OCI-LY1 (cell line): ENCODE measurements at regions not wholly inside any gene's neighbourhood (a gene's known extent, or its start where the extent isn't known, plus 50 kb on each side); places are given as distances from the start of the nearest gene placed in this dataset.

Experiments
- H2AFZ ChIP-seq: fragments of 200-600 bp; sonication (generic), shearing (Covaris generic); 2 replicates; pipeline ENCODE4 v1.6.0; 2014; ENCODE audit warnings: antibody characterized with exemption, mild to moderate bottlenecking, low read length
- H3F3A ChIP-seq: fragments of 200-600 bp; sonication (generic), shearing (Covaris generic); 2 replicates; pipeline ENCODE4 v1.6.0; 2014; ENCODE audit warnings: mild to moderate bottlenecking, antibody characterized with exemption, low read length, moderate library complexity; ENCODE audit not compliant: insufficient read depth
- H3K27ac ChIP-seq: fragments of 200-600 bp; sonication (generic); 2 replicates; pipeline ENCODE4 v1.5.1; 2014; ENCODE audit warnings: low read length, mixed run types, mild to moderate bottlenecking, low read depth; ENCODE audit not compliant: poor library complexity, severe bottlenecking
- H3K27me3 ChIP-seq: fragments of 200-600 bp; sonication (generic); 2 replicates; pipeline ENCODE4 v1.6.0; 2014; ENCODE audit warnings: antibody characterized with exemption, mild to moderate bottlenecking, low read length, moderate library complexity; ENCODE audit not compliant: insufficient read depth
- H3K36me3 ChIP-seq: fragments of 200-600 bp; sonication (generic); 2 replicates; pipeline ENCODE4 v1.6.1; 2014; ENCODE audit warnings: mild to moderate bottlenecking, antibody characterized with exemption, low read length, moderate library complexity, mixed read lengths; ENCODE audit not compliant: insufficient read depth
- H3K4me1 ChIP-seq: fragments of 200-600 bp; sonication (generic); 2 replicates; pipeline ENCODE4 v1.5.1; 2014; ENCODE audit warnings: mild to moderate bottlenecking, low read length, moderate library complexity; ENCODE audit not compliant: insufficient read depth, severe bottlenecking
- H3K4me2 ChIP-seq: fragments of 200-600 bp; sonication (generic), shearing (Covaris generic); 2 replicates; pipeline ENCODE4 v1.6.1; 2014; ENCODE audit warnings: low read length
- H3K4me3 ChIP-seq: fragments of 200-600 bp; sonication (generic); 2 replicates; pipeline ENCODE4 v1.5.1; 2014; ENCODE audit warnings: low read length, low read depth, mild to moderate bottlenecking, mixed read lengths; ENCODE audit not compliant: poor library complexity, severe bottlenecking
- H3K79me2 ChIP-seq: fragments of 200-600 bp; shearing (Covaris generic); 2 replicates; pipeline ENCODE4 v1.6.1; 2016; ENCODE audit warnings: mixed run types, low read length, mixed read lengths; ENCODE audit not compliant: insufficient read depth
- H3K9ac ChIP-seq: fragments of 200-600 bp; sonication (generic), shearing (Covaris generic); 2 replicates; pipeline ENCODE4 v1.6.1; 2014; ENCODE audit warnings: mild to moderate bottlenecking, low read length, mixed read lengths
- H3K9me2 ChIP-seq: fragments of 200-600 bp; sonication (generic), shearing (Covaris generic); 2 replicates; pipeline ENCODE4 v1.6.1; 2014; ENCODE audit warnings: low read depth, mild to moderate bottlenecking, low read length, mixed read lengths
- H3K9me3 ChIP-seq: fragments of 200-600 bp; shearing (Covaris generic); 2 replicates; pipeline ENCODE4 v1.6.1; 2014; ENCODE audit warnings: low read length, mixed read lengths
- H4K20me1 ChIP-seq: fragments of 200-600 bp; sonication (generic), shearing (Covaris generic); 2 replicates; pipeline ENCODE4 v1.6.0; 2016; ENCODE audit warnings: mild to moderate bottlenecking, low read length; ENCODE audit not compliant: insufficient read depth
- CTCF ChIP-seq: fragments of 200-600 bp; sonication (generic), shearing (Covaris generic); IDR thresholded peaks from 2 replicates; pipeline ENCODE4 v1.5.1; 2017; ENCODE audit warnings: mild to moderate bottlenecking, antibody characterized with exemption, low read length, moderate library complexity, mixed read lengths
- EZH2 ChIP-seq: fragments of 200-600 bp; sonication (generic), shearing (Covaris generic); IDR thresholded peaks from 2 replicates; pipeline ENCODE4 v1.8.0; 2017; ENCODE audit warnings: borderline replicate concordance, mixed run types, mild to moderate bottlenecking, antibody characterized with exemption, low read length, moderate library complexity, mixed read lengths

GRCh38 chr6:81985191-81985590, 232.7 kb upstream of the TENT5A start:
- H4K20me1 ChIP-seq, result no peaks in the 10 kb centered on the region
- no peaks in the 10 kb centered on the region for H3K36me3 ChIP-seq
- no peak overlapping the region for H3K4me2 ChIP-seq
- no peak overlapping the region for H3K4me3 ChIP-seq
- no peak overlapping the region for H3K9ac ChIP-seq
- no peak overlapping the region for H2AFZ ChIP-seq
- H3F3A ChIP-seq, result no peaks in the 10 kb centered on the region
- H3K27me3 ChIP-seq, result no peaks in the 10 kb centered on the region
- TF ChIP-seq EZH2 (no peak), CTCF (no peak)
- no peaks in the 10 kb centered on the region for H3K79me2 ChIP-seq
- H3K27ac ChIP-seq, result no peak overlapping the region
- H3K9me2 ChIP-seq, result no peaks in the 10 kb centered on the region
- H3K4me1 ChIP-seq, result no peaks in the 10 kb centered on the region
- H3K9me3 ChIP-seq, result no peaks in the 10 kb centered on the region

GRCh38 chr6:81984599-81984998, 232.1 kb upstream of the TENT5A start:
- no peak overlapping the region for H3K9ac ChIP-seq
- no peaks in the 10 kb centered on the region for H4K20me1 ChIP-seq
- no peak overlapping the region for H2AFZ ChIP-seq
- TF ChIP-seq EZH2, result no peak
- TF ChIP-seq CTCF, result no peak
- H3K4me3 ChIP-seq, result no peak overlapping the region
- H3F3A ChIP-seq, result no peaks in the 10 kb centered on the region
- H3K4me1 ChIP-seq, result no peaks in the 10 kb centered on the region
- no peak overlapping the region for H3K27ac ChIP-seq
- no peaks in the 10 kb centered on the region for H3K27me3 ChIP-seq
- H3K36me3 ChIP-seq, result no peaks in the 10 kb centered on the region
- no peaks in the 10 kb centered on the region for H3K9me2 ChIP-seq
- H3K9me3 ChIP-seq, result no peaks in the 10 kb centered on the region
- H3K79me2 ChIP-seq, result no peaks in the 10 kb centered on the region
- H3K4me2 ChIP-seq, result no peak overlapping the region

GRCh38 chr6:81981812-81982211, 229.3 kb upstream of the TENT5A start:
- Histone ChIP-seq H3K9ac (no peak overlapping the region), H3K9me2 (no peaks in the 10 kb centered on the region), H3K27me3 (no peaks in the 10 kb centered on the region), H3K9me3 (no peaks in the 10 kb centered on the region), H3K36me3 (no peaks in the 10 kb centered on the region), H3F3A (no peaks in the 10 kb centered on the region), H3K27ac (no peak overlapping the region), H3K79me2 (no peaks in the 10 kb centered on the region), H3K4me2 (no peak overlapping the region), H3K4me1 (no peaks in the 10 kb centered on the region), H2AFZ (no peak overlapping the region), H3K4me3 (no peak overlapping the region), H4K20me1 (no peaks in the 10 kb centered on the region)
- no peak for TF ChIP-seq EZH2
- TF ChIP-seq CTCF, result no peak
